ENCODE measurements at regions not wholly inside any gene's neighbourhood (a gene's known extent, or its start where the extent isn't known, plus 50 kb on each side); places are given as distances from the start of the nearest gene placed in this dataset.

GRCh38 chr10:3852147-3852904 lies 67.3 kb upstream of the KLF6 start (continued):
- TF ChIP-seq ZNF596 (tag by site-specific recombination; IDR thresholded peaks at IDR 0.05) (no peak), TSHZ1 (tag by site-specific recombination; IDR thresholded peaks at IDR 0.05; ENCODE audit: borderline replicate concordance) (peak; percentile 63), ZNF324 (tag by site-specific recombination; IDR thresholded peaks at IDR 0.05) (0 out of 2 replicates have a peak, but pooled peaks have one; percentile 21), ZNF184 (tag by site-specific recombination; IDR thresholded peaks at IDR 0.05) (peak; percentile 74; the same call in 1 of the 2 replicates), ZNF37A (tag by site-specific recombination; IDR thresholded peaks at IDR 0.05) (no peak), ZBTB6 (tag by site-specific recombination; IDR thresholded peaks at IDR 0.05) (no peak), ZNF585B (tag by site-specific recombination; IDR thresholded peaks at IDR 0.05) (no peak), ZNF692 (tag by site-specific recombination; IDR thresholded peaks at IDR 0.05) (peak; percentile 55; the same call in 1 of the 2 replicates), ZNF335 (tag by site-specific recombination; conservative IDR thresholded peaks at IDR 0.05) (no peak; the same call in 1 of the 2 replicates), ZNF513 (tag by site-specific recombination; IDR thresholded peaks at IDR 0.05) (no peak), ZNF416 (tag by site-specific recombination; IDR thresholded peaks at IDR 0.05) (no peak), ZNF544 (tag by site-specific recombination; IDR thresholded peaks at IDR 0.05) (no peak), ZNF626 (tag by site-specific recombination; IDR thresholded peaks at IDR 0.05) (no peak), ZNF2 (tag by site-specific recombination; IDR thresholded peaks at IDR 0.05) (no peak), ZNF248 (tag by site-specific recombination; IDR thresholded peaks at IDR 0.05) (no peak), MEIS1 (CRISPR knock-in tag; IDR thresholded peaks at IDR 0.05; ENCODE audit: borderline replicate concordance) (no peak), ZNF23 (tag by site-specific recombination; IDR thresholded peaks at IDR 0.05; ENCODE audit: borderline replicate concordance) (no peak), ZNF214 (tag by site-specific recombination; IDR thresholded peaks at IDR 0.05; ENCODE audit: borderline replicate concordance) (no peak), HOXC10 (CRISPR knock-in tag; IDR thresholded peaks at IDR 0.05) (no peak), SP3 (tag by site-specific recombination; IDR thresholded peaks at IDR 0.05) (peak; percentile 46), KLF9 (tag by site-specific recombination; IDR thresholded peaks at IDR 0.05; ENCODE audit: low read depth) (no peak), TRIM28 (IDR thresholded peaks at IDR 0.05; ENCODE audit: borderline replicate concordance, low read length) (peak; percentile 92), ZNF843 (tag by site-specific recombination; IDR thresholded peaks at IDR 0.05) (peak; percentile 92), ZNF670 (tag by site-specific recombination; IDR thresholded peaks at IDR 0.05; ENCODE audit: low read depth) (no peak), ZNF600 (tag by site-specific recombination; IDR thresholded peaks at IDR 0.05) (peak; percentile 71), ZNF629 (tag by site-specific recombination; IDR thresholded peaks at IDR 0.05) (peak; percentile 98), MYNN (tag by site-specific recombination; IDR thresholded peaks at IDR 0.05; ENCODE audit: borderline replicate concordance) (no peak), GLIS2 (tag by site-specific recombination; IDR thresholded peaks at IDR 0.05) (no peak), ZNF426 (tag by site-specific recombination; IDR thresholded peaks at IDR 0.05) (no peak), SCRT2 (tag by site-specific recombination; IDR thresholded peaks at IDR 0.05) (peak; percentile 82), ZNF571 (tag by site-specific recombination; IDR thresholded peaks at IDR 0.05) (no peak), ZBTB48 (tag by site-specific recombination; IDR thresholded peaks at IDR 0.05) (no peak), SP2 (tag by site-specific recombination; IDR thresholded peaks at IDR 0.05) (peak; percentile 1; the same call in 1 of the 2 replicates), ZNF521 (tag by site-specific recombination; IDR thresholded peaks at IDR 0.05) (no peak)
